SK-N-SH (cell line): ENCODE measurements at regions not wholly inside any gene's neighbourhood (a gene's known extent, or its start where the extent isn't known, plus 50 kb on each side); places are given as distances from the start of the nearest gene placed in this dataset.

Experiments
- CTCF ChIA-PET: fragments of 300-600, 350-600 bp; formaldehyde crosslinking; extraction: SDS; loops from one replicate; lab custom pipeline; 2021; lab: Yijun Ruan, JAX
- POLR2A ChIA-PET: fragments of 350-600 bp; sonication (Branson Sonifier 250); formaldehyde crosslinking; extraction: SDS; loops from one replicate; lab custom pipeline; 2020; ENCODE audit warnings: antibody characterized with exemption, inconsistent platforms; lab: Yijun Ruan, JAX
- DNase-seq: peaks from one replicate; pipeline ENCODE4 v3.0.0; 2012
- H2AFZ ChIP-seq: fragments of 200-600 bp; sonication (generic); 2 replicates; pipeline ENCODE4 v1.8.1; 2016; ENCODE audit warnings: antibody characterized with exemption, mild to moderate bottlenecking, low read depth
- H3F3A ChIP-seq: fragments of 200-600 bp; sonication (generic); replicated peaks from 2 replicates; pipeline ENCODE3; 2016; ENCODE audit warnings: antibody characterized with exemption, mild to moderate bottlenecking; ENCODE audit not compliant: insufficient read depth
- H3K27ac ChIP-seq, 2 experiments: fragments of 200-500 bp in 1 of 2; fragments of 200-600 bp in 1 of 2; sonication (Bioruptor generic) in 1 of 2; sonication (generic), shearing (Covaris generic) in 1 of 2; 2 replicates each; pipeline versions ENCODE4 v1.5.1 to v1.6.1; 2014 to 2016; ENCODE audit warnings: low read depth in 2 of 2, inconsistent platforms in 1 of 2, low read length in 1 of 2, mild to moderate bottlenecking in 1 of 2, mixed read lengths in 1 of 2
- H3K27me3 ChIP-seq: fragments of 200-600 bp; sonication (generic), shearing (Covaris generic); 2 replicates; pipeline ENCODE4 v1.6.1; 2016; ENCODE audit warnings: mixed run types; ENCODE audit not compliant: insufficient read depth
- H3K36me3 ChIP-seq, 2 experiments: fragments of 200-500 bp in 1 of 2; fragments of 200-600 bp in 1 of 2; sonication (Bioruptor generic) in 1 of 2; sonication (generic) in 1 of 2; replicated peaks in 1 of 2; 2 replicates each; pipeline versions ENCODE3 to v1.5.1; 2014 to 2016; ENCODE audit warnings: low read length in 1 of 2, mild to moderate bottlenecking in 1 of 2; ENCODE audit not compliant: insufficient read depth in 2 of 2, control insufficient read depth in 1 of 2
- H3K4me1 ChIP-seq, 2 experiments: fragments of 200-500 bp in 1 of 2; fragments of 200-600 bp in 1 of 2; sonication (Bioruptor generic) in 1 of 2; sonication (generic), shearing (Covaris generic) in 1 of 2; 2 replicates each; pipeline versions ENCODE4 v1.5.1 to v1.6.1; 2014 to 2016; ENCODE audit warnings: low read depth in 1 of 2, low read length in 1 of 2, mixed run types in 1 of 2; ENCODE audit not compliant: insufficient read depth in 2 of 2, control insufficient read depth in 1 of 2
- H3K4me2 ChIP-seq: fragments of 200-600 bp; sonication (generic), shearing (Covaris generic); 2 replicates; pipeline ENCODE4 v1.6.1; 2017; ENCODE audit warnings: mixed run types
- H3K4me3 ChIP-seq, 2 experiments: fragments of 200-500 bp in 1 of 2; fragments of 200-600 bp in 1 of 2; sonication (Bioruptor generic) in 1 of 2; sonication (generic), shearing (Covaris generic) in 1 of 2; 2 replicates each; pipeline versions ENCODE4 v1.5.1 to v1.8.1; 2014 to 2016; ENCODE audit warnings: low read depth in 2 of 2, inconsistent platforms in 1 of 2, low read length in 1 of 2, mild to moderate bottlenecking in 1 of 2, mixed read lengths in 1 of 2, moderate library complexity in 1 of 2
- H3K79me2 ChIP-seq: fragments of 200-600 bp; sonication (generic); 2 replicates; pipeline ENCODE4 v1.8.1; 2017; ENCODE audit warnings: mild to moderate bottlenecking; ENCODE audit not compliant: insufficient read depth
- H3K9ac ChIP-seq: fragments of 200-600 bp; sonication (generic); 2 replicates; pipeline ENCODE4 v1.6.1; 2017; ENCODE audit warnings: mixed run types
- H3K9me2 ChIP-seq: fragments of 200-600 bp; sonication (generic); 2 replicates; pipeline ENCODE4 v1.6.1; 2017; ENCODE audit warnings: mixed run types
- H3K9me3 ChIP-seq: fragments of 200-600 bp; sonication (generic); 2 replicates; pipeline ENCODE4 v1.6.1; 2017; ENCODE audit warnings: mixed run types, mild to moderate bottlenecking, moderate library complexity
- H4K20me1 ChIP-seq: fragments of 200-600 bp; sonication (generic); 2 replicates; pipeline ENCODE4 v1.6.1; 2017; ENCODE audit warnings: mild to moderate bottlenecking, mixed run types; ENCODE audit not compliant: insufficient read depth
- ELF1 ChIP-seq: IDR thresholded peaks from 2 replicates; pipeline ENCODE4 v1.4.0; 2012
- EP300 ChIP-seq, 2 experiments: IDR thresholded peaks; 2 replicates each; pipeline versions ENCODE4 v1.4.0 to v1.6.1; 2012; ENCODE audit warnings: borderline replicate concordance in 1 of 2, low read depth in 1 of 2, low read length in 1 of 2
- FOXJ3 ChIP-seq: sonication (generic); formaldehyde crosslinking; IDR thresholded peaks from 2 replicates; pipeline ENCODE4 v1.5.1; 2020; ENCODE audit warnings: mild to moderate bottlenecking, missing genetic modification reagents
- FOXM1 ChIP-seq: IDR thresholded peaks from 2 replicates; pipeline ENCODE4 v1.4.0; 2012; ENCODE audit warnings: low read depth, mild to moderate bottlenecking
- GABPA ChIP-seq: IDR thresholded peaks from 2 replicates; pipeline ENCODE4 v1.4.0; 2012; ENCODE audit warnings: low read depth, mild to moderate bottlenecking
- MAX ChIP-seq: IDR thresholded peaks from 2 replicates; pipeline ENCODE4 v1.4.0; 2012; ENCODE audit warnings: low read depth
- MXI1 ChIP-seq: IDR thresholded peaks from 2 replicates; pipeline ENCODE4 v1.6.1; 2012; ENCODE audit warnings: mild to moderate bottlenecking, low read depth, low read length, improper control_type of control experiment
- NFIC ChIP-seq: IDR thresholded peaks from 2 replicates; pipeline ENCODE4 v1.4.0; 2012; ENCODE audit warnings: borderline replicate concordance
- NRF1 ChIP-seq: IDR thresholded peaks from 2 replicates; pipeline ENCODE4 v1.6.1; 2012; ENCODE audit warnings: low read depth, mild to moderate bottlenecking, low read length
- PBX3 ChIP-seq: IDR thresholded peaks from 2 replicates; pipeline ENCODE4; 2012
- RCOR1 ChIP-seq: fragments of 150-350 bp; IDR thresholded peaks from 2 replicates; pipeline ENCODE4 v1.6.1; 2017; ENCODE audit warnings: antibody characterized with exemption, low read length
- RXRA ChIP-seq: IDR thresholded peaks from 2 replicates; pipeline ENCODE4 v1.4.0; 2012; ENCODE audit warnings: low read depth, mild to moderate bottlenecking, borderline replicate concordance
- SIN3A ChIP-seq: IDR thresholded peaks from 2 replicates; pipeline ENCODE4 v1.6.1; 2012; ENCODE audit warnings: low read depth, mild to moderate bottlenecking, low read length, moderate library complexity, borderline replicate concordance
- SMC3 ChIP-seq: IDR thresholded peaks from 2 replicates; pipeline ENCODE4 v1.6.1; 2012; ENCODE audit warnings: low read depth, low read length, improper control_type of control experiment
- TAF1 ChIP-seq: IDR thresholded peaks from 2 replicates; pipeline ENCODE4 v1.6.1; 2012; ENCODE audit warnings: low read depth, mild to moderate bottlenecking, low read length, moderate library complexity, borderline replicate concordance
- TEAD4 ChIP-seq: IDR thresholded peaks from 2 replicates; pipeline ENCODE4 v1.4.0; 2012; ENCODE audit warnings: mild to moderate bottlenecking, borderline replicate concordance; ENCODE audit not compliant: insufficient read depth
- WGBS: methylation state at CpG from one replicate; pipeline ENCODE4 v1.1.6; 2017; ENCODE audit warnings: low lambda C conversion rate; 5-methylcytosine and 5-hydroxymethylcytosine counted together
- TF ChIP-seq, protein P1 (sequence below): IDR thresholded peaks from 2 replicates; pipeline ENCODE4 v1.4.0; 2012; ENCODE audit warnings: low read depth, borderline replicate concordance

- H3K4me1 ChIP-seq = peaks cover 0 to 6% of the 10 kb centered on the region in 2 experiments; a peak in 2 of 4 replicates
- no peak overlapping the region for H3K4me2 ChIP-seq
- H3F3A ChIP-seq = no peaks in the 10 kb centered on the region
- H3K36me3 ChIP-seq = no peaks in the 10 kb centered on the region
- no peak for DNase-seq
- 0 out of 2 replicates have a peak, but pooled peaks cover 4% of the 10 kb centered on the region for H3K9me3 ChIP-seq
- no peaks in the 10 kb centered on the region for H3K27me3 ChIP-seq
- TF ChIP-seq SIN3A (no peak), TEAD4 (no peak), GABPA (no peak), NFIC (no peak), SMC3 (no peak)
- CTCF ChIA-PET = no interaction called here
- H3K4me3 ChIP-seq = no peak overlapping the region
- H2AFZ ChIP-seq = no peak overlapping the region
- no peak overlapping the region for H3K9ac ChIP-seq
- no peaks in the 10 kb centered on the region for H4K20me1 ChIP-seq
- no peak overlapping the region for H3K27ac ChIP-seq
- H3K9me2 ChIP-seq = no peaks in the 10 kb centered on the region
- H3K79me2 ChIP-seq = no peaks in the 10 kb centered on the region
- POLR2A ChIA-PET = no interaction called here
Observed at GRCh38 chr2:67948057-67948456, 114.7 kb downstream of the C1D start.

DNA sequence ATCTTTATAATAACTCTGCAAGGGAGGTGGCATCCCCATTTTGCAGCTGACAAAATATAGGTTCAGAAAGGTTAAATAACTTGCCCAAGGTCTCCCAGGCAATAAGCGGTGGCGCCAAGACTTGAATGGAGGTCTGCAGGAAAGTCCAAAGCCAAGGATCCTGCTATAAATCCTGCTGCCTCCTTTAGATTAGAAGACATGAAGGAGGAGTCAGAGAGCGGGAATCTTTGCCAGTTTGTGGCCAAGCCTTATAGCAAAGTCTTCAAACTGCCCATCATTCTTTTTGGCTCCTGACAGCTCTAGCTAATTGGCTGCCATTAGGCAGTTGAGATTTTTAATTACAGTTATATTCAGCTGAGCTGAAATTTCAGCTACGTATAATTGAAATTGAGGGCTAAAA is 114.3 kb downstream of the C1D start:
- CTCF ChIA-PET = no interaction called here
- H3K4me2 ChIP-seq = no peak overlapping the region
- H3F3A ChIP-seq = no peaks in the 10 kb centered on the region
- no peak overlapping the region for H2AFZ ChIP-seq
- no peak for DNase-seq
- H3K36me3 ChIP-seq = no peaks in the 10 kb centered on the region
- H3K27ac ChIP-seq = no peak overlapping the region
- H3K9me2 ChIP-seq = no peaks in the 10 kb centered on the region
- no peaks in the 10 kb centered on the region for H3K9me3 ChIP-seq
- 80% methylated on average over 4 of the region's 4 CpGs for WGBS
- POLR2A ChIA-PET = no interaction called here
- no peak for TF ChIP-seq TEAD4
- TF ChIP-seq FOXM1 = no peak
- TF ChIP-seq PBX3 = no peak
- no peak for TF ChIP-seq EP300 (IDR thresholded peaks at IDR 0.05; ENCODE audit: borderline replicate concordance in 1 of 2, low read depth in 1 of 2, low read length in 1 of 2)
- no peak for TF ChIP-seq MXI1
- TF ChIP-seq NRF1 = no peak
- TF ChIP-seq RCOR1 = no peak
- TF ChIP-seq MAX = no peak
- no peak for TF ChIP-seq FOXJ3 (CRISPR knock-in tag)
- TF ChIP-seq ELF1 = no peak
- no peak for TF ChIP-seq RXRA
- TF ChIP-seq, protein P1, sequence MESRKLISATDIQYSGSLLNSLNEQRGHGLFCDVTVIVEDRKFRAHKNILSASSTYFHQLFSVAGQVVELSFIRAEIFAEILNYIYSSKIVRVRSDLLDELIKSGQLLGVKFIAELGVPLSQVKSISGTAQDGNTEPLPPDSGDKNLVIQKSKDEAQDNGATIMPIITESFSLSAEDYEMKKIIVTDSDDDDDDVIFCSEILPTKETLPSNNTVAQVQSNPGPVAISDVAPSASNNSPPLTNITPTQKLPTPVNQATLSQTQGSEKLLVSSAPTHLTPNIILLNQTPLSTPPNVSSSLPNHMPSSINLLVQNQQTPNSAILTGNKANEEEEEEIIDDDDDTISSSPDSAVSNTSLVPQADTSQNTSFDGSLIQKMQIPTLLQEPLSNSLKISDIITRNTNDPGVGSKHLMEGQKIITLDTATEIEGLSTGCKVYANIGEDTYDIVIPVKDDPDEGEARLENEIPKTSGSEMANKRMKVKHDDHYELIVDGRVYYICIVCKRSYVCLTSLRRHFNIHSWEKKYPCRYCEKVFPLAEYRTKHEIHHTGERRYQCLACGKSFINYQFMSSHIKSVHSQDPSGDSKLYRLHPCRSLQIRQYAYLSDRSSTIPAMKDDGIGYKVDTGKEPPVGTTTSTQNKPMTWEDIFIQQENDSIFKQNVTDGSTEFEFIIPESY = no peak
- no peak for TF ChIP-seq TAF1
- no peak overlapping the region for H3K4me3 ChIP-seq
- no peak overlapping the region for H3K9ac ChIP-seq
- H3K79me2 ChIP-seq = no peaks in the 10 kb centered on the region
- peaks cover 0 to 6% of the 10 kb centered on the region in 2 experiments; a peak in 2 of 4 replicates for H3K4me1 ChIP-seq
- H3K27me3 ChIP-seq = no peaks in the 10 kb centered on the region
- no peaks in the 10 kb centered on the region for H4K20me1 ChIP-seq
